Esophagus muscularis mucosa (tissue), 3 donors: ENCODE measurements at regions not wholly inside any gene's neighbourhood (a gene's known extent, or its start where the extent isn't known, plus 50 kb on each side); places are given as distances from the start of the nearest gene placed in this dataset.

Source experiments
- CTCF ChIP-seq, 3 experiments: fragments of 200-600 bp in 2 of 3; fragments of 450-650 bp in 1 of 3; sonication (generic) in 2 of 3; IDR thresholded peaks; one replicate each; pipeline ENCODE4 v1.5.1; 2017 to 2019; ENCODE audit warnings: antibody characterized with exemption in 3 of 3, mild to moderate bottlenecking in 2 of 3, moderate library complexity in 1 of 3
- POLR2A ChIP-seq: fragments of 450-650 bp; IDR thresholded peaks from one replicate; pipeline ENCODE4 v1.6.1; 2017; ENCODE audit warnings: antibody characterized with exemption, moderate library complexity, mild to moderate bottlenecking, low read depth
- POLR2AphosphoS5 ChIP-seq, 2 donors: sonication (generic); formaldehyde crosslinking; IDR thresholded peaks; one replicate each; pipeline ENCODE4 v1.6.1; 2017; ENCODE audit warnings: antibody characterized with exemption in 2 of 2

- TF ChIP-seq CTCF (IDR thresholded peaks at IDR 0.05) (no peak), POLR2AphosphoS5 (IDR thresholded peaks at IDR 0.05) (no peak), POLR2A (no peak)
Observed at GRCh38 chr2:239569401-239570090, 168.7 kb upstream of the HDAC4 start.
